DND-41 (cell line): ENCODE measurements at regions not wholly inside any gene's neighbourhood (a gene's known extent, or its start where the extent isn't known, plus 50 kb on each side); places are given as distances from the start of the nearest gene placed in this dataset.

Experiments
- ATAC-seq: fragments of 200-7000 bp; cut with Tn5 transposase; 3 replicates; pipeline ENCODE4 v1.9.1; 2021; ENCODE audit warnings: low read depth; ENCODE audit not compliant: insufficient read depth
- DNase-seq: peaks from one replicate; pipeline ENCODE4 v3.0.0-alpha.2; 2020
- H2AFZ ChIP-seq: 2 replicates; pipeline ENCODE4 v1.6.0; 2012; ENCODE audit warnings: low read depth, low read length
- H3K27ac ChIP-seq: 2 replicates; pipeline ENCODE4 v1.5.1; 2012; ENCODE audit warnings: low read length, inconsistent platforms
- H3K27me3 ChIP-seq: fragments of 200-600 bp; sonication (generic); 2 replicates; pipeline ENCODE4 v1.6.0; 2012; ENCODE audit warnings: low read length, mild to moderate bottlenecking, inconsistent platforms; ENCODE audit not compliant: insufficient read depth, poor library complexity
- H3K36me3 ChIP-seq: 2 replicates; pipeline ENCODE4 v1.5.1; 2012; ENCODE audit warnings: low read length, inconsistent platforms; ENCODE audit not compliant: insufficient read depth
- H3K4me1 ChIP-seq: 2 replicates; pipeline ENCODE4 v1.5.1; 2012; ENCODE audit warnings: mild to moderate bottlenecking, low read length; ENCODE audit not compliant: insufficient read depth
- H3K4me2 ChIP-seq: 2 replicates; pipeline ENCODE4 v1.6.0; 2012; ENCODE audit warnings: mild to moderate bottlenecking, moderate library complexity, low read length, inconsistent platforms; ENCODE audit not compliant: insufficient read depth
- H3K4me3 ChIP-seq, 2 experiments: fragments of 200-600 bp in 1 of 2; shearing (Covaris generic) in 1 of 2; 2 replicates each; pipeline ENCODE4 v1.5.1; 2012 to 2016; ENCODE audit warnings: inconsistent platforms in 2 of 2, low read length in 2 of 2, mild to moderate bottlenecking in 2 of 2, low read depth in 1 of 2, moderate library complexity in 1 of 2
- H3K79me2 ChIP-seq: 2 replicates; pipeline ENCODE4 v1.6.0; 2012; ENCODE audit warnings: low read length, inconsistent platforms; ENCODE audit not compliant: insufficient read depth
- H3K9ac ChIP-seq: 2 replicates; pipeline ENCODE4 v1.6.0; 2012; ENCODE audit warnings: low read depth, mild to moderate bottlenecking, inconsistent platforms, low read length, moderate library complexity
- H3K9me3 ChIP-seq: 2 replicates; pipeline ENCODE4 v1.5.1; 2012; ENCODE audit warnings: low read length, moderate library complexity, mild to moderate bottlenecking, inconsistent platforms; ENCODE audit not compliant: insufficient read depth, severe bottlenecking
- H4K20me1 ChIP-seq: 2 replicates; pipeline ENCODE4 v1.6.0; 2012; ENCODE audit warnings: low read length; ENCODE audit not compliant: insufficient read depth
- CTCF ChIP-seq: IDR thresholded peaks from 2 replicates; pipeline ENCODE4 v1.5.1; 2012; ENCODE audit warnings: borderline replicate concordance, low read length, moderate library complexity, mild to moderate bottlenecking; ENCODE audit not compliant: poor library complexity, severe bottlenecking; ENCODE audit errors: extremely low read depth
- EZH2 ChIP-seq: IDR thresholded peaks from 3 replicates; pipeline ENCODE4 v1.6.1; 2012; ENCODE audit warnings: borderline replicate concordance, low read depth, mild to moderate bottlenecking, moderate library complexity, low read length, inconsistent platforms; ENCODE audit not compliant: severe bottlenecking

- DNase-seq (no peak), ATAC-seq (no peak)
- H3K9me3 ChIP-seq = no peaks in the 10 kb centered on the region
- no peak overlapping the region for H3K4me3 ChIP-seq
- H3K4me1 ChIP-seq = no peaks in the 10 kb centered on the region
- H3K27ac ChIP-seq = no peak overlapping the region
- no peak overlapping the region for H3K9ac ChIP-seq
- peak; percentile 27 for TF ChIP-seq CTCF
- TF ChIP-seq EZH2 = no peak
- no peak overlapping the region for H3K4me2 ChIP-seq
- no peaks in the 10 kb centered on the region for H4K20me1 ChIP-seq
- H3K79me2 ChIP-seq = no peaks in the 10 kb centered on the region
- H3K36me3 ChIP-seq = no peaks in the 10 kb centered on the region
- no peak overlapping the region for H2AFZ ChIP-seq
- no peaks in the 10 kb centered on the region for H3K27me3 ChIP-seq
Measured at GRCh38 chr6:119979862-119980261, 630.3 kb upstream of the MAN1A1 start.

DNA sequence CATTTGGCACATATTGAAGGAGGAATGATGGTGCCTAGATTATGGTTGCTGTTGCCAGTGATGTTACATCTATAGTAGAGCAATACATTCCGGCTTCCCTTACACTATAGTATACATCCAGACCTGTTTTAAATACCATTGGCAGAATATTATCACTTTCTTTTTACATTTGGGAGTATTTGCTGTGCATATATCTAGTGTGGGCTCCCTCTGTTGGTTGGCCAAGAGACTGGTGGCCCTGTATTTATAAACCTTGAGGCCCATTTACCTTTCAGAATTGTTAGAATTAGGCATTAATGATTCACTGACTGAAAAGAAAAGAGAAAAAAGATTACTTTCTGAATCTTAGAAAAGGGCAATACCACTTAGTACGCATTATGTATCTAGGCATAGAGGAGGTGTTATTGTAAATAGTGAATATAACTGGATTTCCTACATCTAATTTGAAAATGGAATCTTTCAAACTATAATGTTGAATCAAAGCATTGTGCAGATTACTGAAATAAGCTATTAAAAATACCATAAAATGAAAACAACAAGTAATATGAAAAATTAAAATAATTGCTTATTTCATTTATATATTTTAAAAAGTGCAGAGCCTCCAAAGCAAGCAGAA, 628.8 kb upstream of the MAN1A1 start:
- Histone ChIP-seq H3K9me3 (no peaks in the 10 kb centered on the region), H3K4me3 (no peak overlapping the region)
- ATAC-seq = peak; percentile 48; the same call in 1 of the 3 replicates

DNA sequence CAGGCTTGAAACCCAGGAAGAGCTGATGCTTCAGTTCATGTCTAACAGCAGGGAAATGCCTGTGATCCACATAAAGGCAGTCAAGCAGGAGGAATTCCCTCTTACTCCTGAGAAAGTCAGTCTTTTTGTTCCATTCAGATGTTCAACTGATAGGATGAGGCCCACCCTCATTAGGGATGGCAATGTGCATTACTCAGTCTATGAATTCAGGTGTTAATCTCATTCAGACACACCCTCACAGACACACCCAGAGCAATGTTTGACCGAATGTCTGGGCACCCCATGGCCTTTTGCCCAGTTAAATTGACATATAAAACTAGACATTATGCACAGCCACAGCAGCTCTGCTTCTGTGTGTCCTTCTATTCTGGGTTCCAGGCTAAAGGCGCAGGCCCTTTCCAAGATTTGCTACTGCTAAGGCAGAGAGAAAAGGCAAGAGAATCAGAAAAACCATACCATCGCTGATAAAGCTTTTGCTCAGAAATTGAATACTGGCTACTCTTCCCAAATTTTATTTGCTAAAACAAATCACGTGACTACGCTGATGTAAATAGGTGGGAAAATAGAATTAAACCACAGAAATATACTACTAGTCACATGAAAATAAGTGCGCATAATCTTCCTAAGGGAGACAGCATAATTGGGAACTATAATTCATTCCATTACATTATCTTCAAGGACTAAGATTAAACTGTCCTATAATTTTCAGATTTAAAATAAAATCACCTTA, 625.0 kb upstream of the MAN1A1 start:
- H2AFZ ChIP-seq = no peak overlapping the region
- no peaks in the 10 kb centered on the region for H3K9me3 ChIP-seq
- H3K9ac ChIP-seq = no peak overlapping the region
- H3K79me2 ChIP-seq = no peaks in the 10 kb centered on the region
- no peaks in the 10 kb centered on the region for H4K20me1 ChIP-seq
- no peaks in the 10 kb centered on the region for H3K27me3 ChIP-seq
- no peaks in the 10 kb centered on the region for H3K4me1 ChIP-seq
- H3K4me2 ChIP-seq = no peak overlapping the region
- no peaks in the 10 kb centered on the region for H3K36me3 ChIP-seq
- no peak for ATAC-seq
- no peak for TF ChIP-seq EZH2
- no peak for TF ChIP-seq CTCF
- H3K4me3 ChIP-seq = no peak overlapping the region
- H3K27ac ChIP-seq = no peak overlapping the region
- no peak for DNase-seq

More for the DNA sequence above, 628.8 kb upstream of the MAN1A1 start:
- Histone ChIP-seq H3K4me1 (no peaks in the 10 kb centered on the region), H3K27ac (no peak overlapping the region), H3K9ac (no peak overlapping the region), H3K4me2 (no peak overlapping the region), H3K36me3 (no peaks in the 10 kb centered on the region), H3K79me2 (no peaks in the 10 kb centered on the region), H3K27me3 (no peaks in the 10 kb centered on the region), H4K20me1 (no peaks in the 10 kb centered on the region), H2AFZ (no peak overlapping the region)
- DNase-seq = no peak
- TF ChIP-seq EZH2 (no peak), CTCF (peak; percentile 52)
